Small intestine (tissue), 7 donors: ENCODE measurements at regions not wholly inside any gene's neighbourhood (a gene's known extent, or its start where the extent isn't known, plus 50 kb on each side); places are given as distances from the start of the nearest gene placed in this dataset.
"Not testable (repeated sequence)": the region's sequence is repeated elsewhere in the genome, so short reads cannot be mapped to it uniquely, and the experiment has no call there.

Source experiments
- DNase-seq, 2 donors: peaks; one replicate each; pipeline versions ENCODE4 v3.0.0 to v3.0.0-alpha.2; 2013
- FAIRE-seq: peaks from 2 replicates; lab custom pipeline; 2012; peaks lifted over from hg19 to GRCh38; lab: Jason Lieb, UNC
- H3K27ac ChIP-seq, 3 donors: one replicate each; pipeline ENCODE4 v1.5.1; 2013; ENCODE audit warnings: low read length in 2 of 3, mild to moderate bottlenecking in 2 of 3, control low read depth in 1 of 3, inconsistent platforms in 1 of 3, low read depth in 1 of 3, moderate library complexity in 1 of 3
- H3K27me3 ChIP-seq, 3 donors: one replicate each; pipeline ENCODE4 v1.6.1; 2013; ENCODE audit warnings: low read length in 3 of 3, inconsistent platforms in 1 of 3; ENCODE audit not compliant: control insufficient read depth in 3 of 3, insufficient read depth in 3 of 3
- H3K36me3 ChIP-seq, 3 donors: one replicate each; pipeline ENCODE4 v1.6.1; 2013; ENCODE audit warnings: low read length in 3 of 3, inconsistent platforms in 1 of 3, low read depth in 1 of 3, mild to moderate bottlenecking in 1 of 3, moderate library complexity in 1 of 3; ENCODE audit not compliant: control insufficient read depth in 3 of 3, insufficient read depth in 2 of 3
- H3K4me1 ChIP-seq, 3 donors: one replicate each; pipeline ENCODE4 v1.6.1; 2013; ENCODE audit warnings: low read length in 2 of 3, inconsistent platforms in 1 of 3, low read depth in 1 of 3, mild to moderate bottlenecking in 1 of 3, moderate library complexity in 1 of 3; ENCODE audit not compliant: control insufficient read depth in 3 of 3, insufficient read depth in 2 of 3
- H3K4me3 ChIP-seq, 3 donors: one replicate each; pipeline ENCODE4 v1.5.1; 2013; ENCODE audit warnings: low read length in 3 of 3, control low read depth in 1 of 3, inconsistent platforms in 1 of 3, low read depth in 1 of 3, mild to moderate bottlenecking in 1 of 3, moderate library complexity in 1 of 3
- H3K9me3 ChIP-seq, 2 donors: one replicate each; pipeline ENCODE4 v1.6.1; 2013; ENCODE audit warnings: low read depth in 1 of 2, low read length in 1 of 2; ENCODE audit not compliant: control insufficient read depth in 2 of 2, insufficient read depth in 1 of 2
- WGBS, 3 donors: extraction: QIAGEN DNeasy Blood & Tissue Kit; methylation state at CpG; one replicate each; pipeline ENCODE4 v1.1.7; 2013; 5-methylcytosine and 5-hydroxymethylcytosine counted together
- donor health status: healthy with polysubstance abuse.
- donor health status: control.
- donor health status: control.
- donor health status: Bipolar disorder and iron deficiency.
- donor health status: healthy.

GRCh38 chr1:214859647-214860046 lies 222.9 kb upstream of the KCNK2 start:
- H3K9me3 ChIP-seq, result no peaks in the 10 kb centered on the region
- no peak overlapping the region for H3K27ac ChIP-seq
- H3K4me3 ChIP-seq, result no peak overlapping the region
- no peaks in the 10 kb centered on the region for H3K4me1 ChIP-seq
- no peaks in the 10 kb centered on the region for H3K36me3 ChIP-seq
- no peaks in the 10 kb centered on the region for H3K27me3 ChIP-seq
- FAIRE-seq (no peak), DNase-seq (no peak)
- WGBS, 3 donors, result 73 to 83% (median 75%) methylated on average over 8 of the region's 8 CpGs

- H3K27me3 ChIP-seq, result no peaks in the 10 kb centered on the region
- 56 to 63% (median 59%) methylated on average over 2 of the region's 2 CpGs for WGBS, 3 donors
- no peak overlapping the region for H3K27ac ChIP-seq
- no peak overlapping the region for H3K4me3 ChIP-seq
- FAIRE-seq, result no peak
- no peaks in the 10 kb centered on the region for H3K4me1 ChIP-seq
- no peak for DNase-seq
- no peaks in the 10 kb centered on the region for H3K9me3 ChIP-seq
- no peaks in the 10 kb centered on the region for H3K36me3 ChIP-seq
Observed at GRCh38 chr1:214861615-214862014, 220.9 kb upstream of the KCNK2 start.

- Histone ChIP-seq H3K9me3 (no peaks in the 10 kb centered on the region), H3K27me3 (no peaks in the 10 kb centered on the region), H3K4me3 (no peak overlapping the region), H3K27ac (no peak overlapping the region), H3K36me3 (no peaks in the 10 kb centered on the region), H3K4me1 (no peaks in the 10 kb centered on the region)
- DNase-seq (no peak), FAIRE-seq (no peak)
- 49 to 70% (median 57%) methylated on average over 2 of the region's 2 CpGs for WGBS, 3 donors
Observed at GRCh38 chr1:214862421-214862820, 220.1 kb upstream of the KCNK2 start.

GRCh38 chr1:214864896-214865688 lies 217.4 kb upstream of the KCNK2 start:
- Histone ChIP-seq H3K27me3 (no peaks in the 10 kb centered on the region), H3K27ac (no peak overlapping the region), H3K4me3 (no peak overlapping the region), H3K9me3 (no peaks in the 10 kb centered on the region), H3K4me1 (no peaks in the 10 kb centered on the region), H3K36me3 (no peaks in the 10 kb centered on the region)
- 66 to 84% (median 71%) methylated on average over 3 of the region's 3 CpGs for WGBS, 3 donors
- FAIRE-seq, result no peak
- no peak for DNase-seq

GRCh38 chr1:214870426-214870825 lies 212.1 kb upstream of the KCNK2 start:
- not testable (repeated sequence) for DNase-seq, H3K27me3 ChIP-seq, H3K27ac ChIP-seq, FAIRE-seq, H3K36me3 ChIP-seq, H3K9me3 ChIP-seq, H3K4me1 ChIP-seq, H3K4me3 ChIP-seq
- 95 to 99% (median 98%) methylated on average over 22 to 40 of the region's 40 CpGs for WGBS, 3 donors

GRCh38 chr1:214880956-214881355 lies 201.6 kb upstream of the KCNK2 start:
- 68 to 79% (median 77%) methylated on average over 5 of the region's 5 CpGs for WGBS, 3 donors
- Histone ChIP-seq H3K36me3 (no peaks in the 10 kb centered on the region), H3K4me3 (no peak overlapping the region), H3K9me3 (no peaks in the 10 kb centered on the region), H3K4me1 (no peaks in the 10 kb centered on the region), H3K27me3 (no peaks in the 10 kb centered on the region), H3K27ac (no peak overlapping the region)
- FAIRE-seq (no peak), DNase-seq (no peak)

- Histone ChIP-seq H3K27me3 (no peaks in the 10 kb centered on the region), H3K4me3 (no peak overlapping the region), H3K9me3 (no peaks in the 10 kb centered on the region), H3K27ac (no peak overlapping the region), H3K4me1 (no peaks in the 10 kb centered on the region), H3K36me3 (no peaks in the 10 kb centered on the region)
- DNase-seq (no peak), FAIRE-seq (no peak)
- WGBS, 3 donors, result 83 to 92% (median 87%) methylated on average over 3 of the region's 3 CpGs
Observed at GRCh38 chr1:214882616-214883015, 199.9 kb upstream of the KCNK2 start.

GRCh38 chr1:214895011-214895600 lies 187.4 kb upstream of the KCNK2 start:
- no peak for DNase-seq
- FAIRE-seq, result no peak
- H3K27ac ChIP-seq, result no peak overlapping the region
- H3K36me3 ChIP-seq, result no peaks in the 10 kb centered on the region
- H3K9me3 ChIP-seq, result no peaks in the 10 kb centered on the region
- H3K4me3 ChIP-seq, result no peak overlapping the region
- no peaks in the 10 kb centered on the region for H3K4me1 ChIP-seq
- WGBS, 3 donors, result 56 to 73% (median 64%) methylated on average over 5 of the region's 5 CpGs
- no peaks in the 10 kb centered on the region for H3K27me3 ChIP-seq
